CD14-positive monocyte (primary cell): ENCODE measurements at regions not wholly inside any gene's neighbourhood (a gene's known extent, or its start where the extent isn't known, plus 50 kb on each side); places are given as distances from the start of the nearest gene placed in this dataset.

ENCODE experiments used
- DNase-seq, 3 donors: peaks; one replicate each; pipeline ENCODE4 v3.0.0-alpha.2; 2011 to 2022
- H2AFZ ChIP-seq: 2 replicates; pipeline ENCODE4 v1.6.0; 2012; ENCODE audit warnings: mild to moderate bottlenecking, low read depth, low read length, inconsistent platforms; ENCODE audit not compliant: insufficient read depth, poor library complexity, severe bottlenecking
- H3K27ac ChIP-seq, 2 donors: 1 replicate in 1 of 2; 2 replicates in 1 of 2; pipeline ENCODE4 v1.5.1; 2012 to 2013; ENCODE audit warnings: low read length in 2 of 2, control low read depth in 1 of 2, inconsistent platforms in 1 of 2, low read depth in 1 of 2, mild to moderate bottlenecking in 1 of 2
- H3K27me3 ChIP-seq, 2 donors: one replicate each; pipeline versions ENCODE4 v1.6.0 to v1.6.1; 2011 to 2013; ENCODE audit warnings: low read length in 2 of 2; ENCODE audit not compliant: control insufficient read depth in 2 of 2, insufficient read depth in 2 of 2
- H3K36me3 ChIP-seq, 2 donors: replicated peaks in 1 of 2; 1 replicate in 1 of 2; 2 replicates in 1 of 2; pipeline versions ENCODE4 v1.5.1 to v1.6.1; 2012 to 2013; ENCODE audit warnings: low read length in 2 of 2, control low read depth in 1 of 2, inconsistent platforms in 1 of 2, mild to moderate bottlenecking in 1 of 2; ENCODE audit not compliant: insufficient read depth in 2 of 2, control insufficient read depth in 1 of 2
- H3K4me1 ChIP-seq, 2 donors: 1 replicate in 1 of 2; 2 replicates in 1 of 2; pipeline versions ENCODE4 v1.5.1 to v1.6.1; 2012 to 2013; ENCODE audit warnings: low read length in 2 of 2, control low read depth in 1 of 2, inconsistent platforms in 1 of 2, mild to moderate bottlenecking in 1 of 2, moderate library complexity in 1 of 2; ENCODE audit not compliant: insufficient read depth in 2 of 2, control insufficient read depth in 1 of 2
- H3K4me2 ChIP-seq: replicated peaks from 2 replicates; pipeline ENCODE3; 2012; ENCODE audit warnings: low read length, moderate library complexity, mild to moderate bottlenecking; ENCODE audit not compliant: poor library complexity, severe bottlenecking; ENCODE audit errors: extremely low read depth
- H3K4me3 ChIP-seq, 3 experiments: fragments of 200-600 bp in 1 of 3; sonication (generic) in 1 of 3; replicated peaks in 1 of 3; 1 replicate in 2 of 3; 2 replicates in 1 of 3; pipeline ENCODE4 v1.5.1; 2011 to 2013; ENCODE audit warnings: low read length in 3 of 3, mild to moderate bottlenecking in 3 of 3, control low read depth in 2 of 3, low read depth in 2 of 3, inconsistent platforms in 1 of 3, moderate library complexity in 1 of 3
- H3K79me2 ChIP-seq: 2 replicates; pipeline ENCODE4 v1.6.0; 2012; ENCODE audit warnings: mild to moderate bottlenecking, control low read depth, inconsistent platforms, low read length, moderate library complexity; ENCODE audit not compliant: insufficient read depth
- H3K9ac ChIP-seq: 2 replicates; pipeline ENCODE4 v1.6.0; 2017; ENCODE audit warnings: low read length, mild to moderate bottlenecking; ENCODE audit not compliant: insufficient read depth, poor library complexity, severe bottlenecking
- H3K9me3 ChIP-seq, 2 donors: replicated peaks in 1 of 2; 1 replicate in 1 of 2; 2 replicates in 1 of 2; pipeline versions ENCODE4 v1.5.1 to v1.6.1; 2012 to 2013; ENCODE audit warnings: low read length in 2 of 2, control low read depth in 1 of 2; ENCODE audit not compliant: control insufficient read depth in 1 of 2, insufficient read depth in 1 of 2
- H4K20me1 ChIP-seq: 2 replicates; pipeline ENCODE4 v1.6.0; 2012; ENCODE audit warnings: mild to moderate bottlenecking, low read length, control low read depth, moderate library complexity; ENCODE audit not compliant: insufficient read depth
- H3K27ac Mint-ChIP-seq, 7 donors: one replicate each; pipeline ENCODE4 v1.8.0; 2020; ENCODE audit warnings: mild to moderate bottlenecking in 7 of 7, mixed read lengths in 7 of 7, moderate library complexity in 6 of 7, inconsistent platforms in 2 of 7
- H3K27me3 Mint-ChIP-seq, 3 donors: one replicate each; pipeline ENCODE4 v1.8.0; 2021 to 2022; ENCODE audit warnings: low read depth in 3 of 3, mild to moderate bottlenecking in 3 of 3, mixed read lengths in 3 of 3, moderate library complexity in 3 of 3, inconsistent platforms in 1 of 3
- H3K36me3 Mint-ChIP-seq, 2 donors: one replicate each; pipeline ENCODE4 v1.8.0; 2020; ENCODE audit warnings: mixed read lengths in 2 of 2, inconsistent platforms in 1 of 2, mild to moderate bottlenecking in 1 of 2
- H3K4me1 Mint-ChIP-seq: one replicate; pipeline ENCODE4 v1.8.0; 2020; ENCODE audit warnings: mild to moderate bottlenecking, mixed read lengths
- H3K4me3 Mint-ChIP-seq, 2 donors: one replicate each; pipeline ENCODE4 v1.8.0; 2020; ENCODE audit warnings: mild to moderate bottlenecking in 2 of 2, mixed read lengths in 2 of 2, moderate library complexity in 1 of 2
- H3K9me3 Mint-ChIP-seq, 7 donors: one replicate each; pipeline ENCODE4 v1.8.0; 2020 to 2022; ENCODE audit warnings: mixed read lengths in 7 of 7, mild to moderate bottlenecking in 6 of 7, moderate library complexity in 6 of 7, inconsistent platforms in 2 of 7
- CTCF ChIP-seq: fragments of 200-600 bp; IDR thresholded peaks from one replicate; pipeline ENCODE4 v1.8.0; 2022; ENCODE audit warnings: antibody characterized with exemption, mild to moderate bottlenecking
- WGBS: methylation state at CpG from one replicate; pipeline ENCODE4 v1.1.5; 2013; ENCODE audit warnings: missing lambda C conversion rate; ENCODE audit not compliant: insufficient coverage; 5-methylcytosine and 5-hydroxymethylcytosine counted together
- intact Hi-C, 2 donors: fragments of 100-400 bp; cut with micrococcal nuclease; formaldehyde crosslinking; loops; one replicate each; pipeline versions ENCODE4 v1.15.0 to v1.15.1; 2023

DNA sequence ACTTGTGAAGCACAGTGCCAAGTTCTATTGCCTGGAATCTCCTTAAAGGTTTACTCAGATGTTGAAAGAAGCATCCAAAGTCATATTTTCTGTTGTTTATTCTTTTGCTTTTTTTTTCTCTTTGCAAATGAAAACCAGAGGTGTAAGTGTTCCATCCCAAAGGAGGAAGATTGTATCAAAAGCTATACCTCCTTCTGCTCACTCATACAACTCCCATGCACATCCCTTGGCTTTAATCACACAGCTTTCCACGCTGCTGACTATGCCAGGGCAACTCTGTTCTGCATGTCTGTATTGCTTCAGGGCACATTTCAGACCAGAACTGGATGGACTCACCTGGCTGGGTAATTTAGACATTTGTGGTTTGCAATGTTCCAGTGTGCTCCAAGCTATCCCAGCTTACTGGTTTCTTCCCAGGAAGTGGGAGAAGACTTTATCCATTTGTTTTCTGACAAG, 399.6 kb upstream of the TBL1XR1 start:
- no peak for DNase-seq
- H3K4me2 ChIP-seq = peak overlapping the region; percentile 60
- H3K27ac Mint-ChIP-seq = no peak overlapping the region
- no CpG with 5 or more reads among the region's 1 CpG for WGBS
- peaks cover 68% of the 10 kb centered on the region for H3K4me1 Mint-ChIP-seq
- no peaks in the 10 kb centered on the region for H3K9me3 Mint-ChIP-seq
- H3K4me1 ChIP-seq = peaks cover 55 to 70% of the 10 kb centered on the region in 2 donors
- H3K4me3 Mint-ChIP-seq = no peak overlapping the region
- no peaks in the 10 kb centered on the region for H3K9me3 ChIP-seq
- H3K27me3 Mint-ChIP-seq = peaks cover 0 to 3% (median 0%) of the 10 kb centered on the region in 3 donors
- intact Hi-C loops = no loop called here
- TF ChIP-seq CTCF = no peak
- H3K36me3 ChIP-seq = no peaks in the 10 kb centered on the region
- no peaks in the 10 kb centered on the region for H3K36me3 Mint-ChIP-seq
- no peak overlapping the region for H2AFZ ChIP-seq
- no peaks in the 10 kb centered on the region for H3K79me2 ChIP-seq
- H3K9ac ChIP-seq = no peak overlapping the region
- no peak overlapping the region for H3K27ac ChIP-seq
- H4K20me1 ChIP-seq = no peaks in the 10 kb centered on the region
- no peaks in the 10 kb centered on the region for H3K27me3 ChIP-seq
- peak overlapping the region in 1 of 3 experiments; percentile 50 for H3K4me3 ChIP-seq

DNA sequence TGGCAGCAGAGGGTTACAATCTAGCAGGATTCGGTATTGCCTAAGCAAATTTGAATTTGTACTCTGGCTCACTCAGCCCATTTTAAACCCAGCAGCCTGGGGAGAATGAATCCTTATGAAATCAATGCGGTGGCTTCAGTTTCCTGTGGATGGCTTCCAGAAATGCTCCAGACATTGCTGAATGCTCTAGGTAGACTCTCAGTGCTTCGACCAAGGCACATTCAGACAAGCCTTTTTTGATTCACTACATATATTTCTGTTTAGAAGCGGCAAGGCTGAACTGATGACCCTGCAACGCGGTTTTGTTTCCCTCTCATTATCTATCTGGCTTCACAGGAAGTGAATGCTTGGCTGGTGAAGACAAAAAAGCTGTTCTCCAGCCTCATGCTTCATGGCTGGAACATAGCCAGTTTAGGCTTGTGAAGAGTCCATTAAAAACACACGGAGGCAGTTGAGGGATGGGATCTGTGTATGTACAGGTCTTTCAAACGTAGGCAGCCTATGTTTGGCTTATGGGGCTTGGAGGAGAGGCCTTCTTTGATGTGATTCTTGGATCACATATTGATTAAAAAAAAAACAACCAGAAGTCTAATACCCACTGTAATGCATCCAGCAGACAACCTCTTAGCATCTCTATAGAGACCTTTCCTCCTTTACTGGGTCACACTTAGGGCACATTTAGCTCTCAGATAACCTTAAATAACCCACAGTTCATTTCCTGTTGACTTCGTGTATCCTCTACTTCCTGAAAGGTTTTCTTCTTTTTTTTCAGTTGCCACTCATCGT, 400.2 kb upstream of the TBL1XR1 start:
- H4K20me1 ChIP-seq = no peaks in the 10 kb centered on the region
- peak in 2 of 3 donors; percentile 42 to 55 for DNase-seq
- 13% methylated on average over 3 of the region's 10 CpGs for WGBS
- no peaks in the 10 kb centered on the region for H3K36me3 ChIP-seq
- intact Hi-C loops = no loop called here
- H3K9me3 ChIP-seq = no peaks in the 10 kb centered on the region
- Mint-ChIP-seq H3K27ac (peak overlapping the region; percentile 7 to 85 (median 70)), H3K27me3 (peaks cover 0 to 5% (median 0%) of the 10 kb centered on the region in 3 donors), H3K4me1 (peaks cover 69% of the 10 kb centered on the region), H3K4me3 (peak overlapping the region; percentile 48 to 87), H3K36me3 (no peaks in the 10 kb centered on the region), H3K9me3 (no peaks in the 10 kb centered on the region)
- peak overlapping the region in 1 of 2 donors; percentile 38 for H3K27ac ChIP-seq
- H3K27me3 ChIP-seq = no peaks in the 10 kb centered on the region
- H3K4me1 ChIP-seq = peaks cover 60 to 70% of the 10 kb centered on the region in 2 donors
- no peak overlapping the region for H2AFZ ChIP-seq
- no peak overlapping the region for H3K9ac ChIP-seq
- peak overlapping the region; percentile 60 for H3K4me2 ChIP-seq
- peak overlapping the region in 1 of 3 experiments; percentile 50 for H3K4me3 ChIP-seq
- no peak for TF ChIP-seq CTCF
- H3K79me2 ChIP-seq = no peaks in the 10 kb centered on the region
